H1 (cell line): ENCODE measurements at regions not wholly inside any gene's neighbourhood (a gene's known extent, or its start where the extent isn't known, plus 50 kb on each side); places are given as distances from the start of the nearest gene placed in this dataset.

ENCODE experiments used
- CTCF ChIA-PET: fragments of 300-600 bp; sonication (Branson Sonifier 250); formaldehyde crosslinking; loops from one replicate; lab custom pipeline; 2021; ENCODE audit not compliant: partially characterized antibody; lab: Charles Lee
- POLR2A ChIA-PET: fragments of 300-600 bp; sonication (Branson Sonifier 250); formaldehyde crosslinking; loops from one replicate; lab custom pipeline; 2021; ENCODE audit warnings: inconsistent platforms; ENCODE audit not compliant: partially characterized antibody; lab: Charles Lee
- DNase-seq, 2 experiments: peaks; one replicate each; pipeline versions ENCODE4 v3.0.0 to v3.0.0-alpha.2; 2010 to 2022; ENCODE audit warnings: low spot score in 2 of 2, low read depth in 1 of 2, mixed read lengths in 1 of 2
- FAIRE-seq: peaks from 2 replicates; lab custom pipeline; 2011; peaks lifted over from hg19 to GRCh38; lab: Jason Lieb, UNC
- H2AFZ ChIP-seq: 2 replicates; pipeline ENCODE4 v1.8.1; 2012; ENCODE audit warnings: low read length, inconsistent platforms
- H2AK5ac ChIP-seq: 2 replicates; pipeline ENCODE4 v1.6.1; 2013; ENCODE audit warnings: low read depth, low read length
- H2BK120ac ChIP-seq: replicated peaks from 2 replicates; pipeline ENCODE3; 2013; ENCODE audit warnings: low read depth, low read length, inconsistent platforms
- H2BK12ac ChIP-seq: 2 replicates; pipeline ENCODE4 v1.6.1; 2013; ENCODE audit warnings: low read depth, low read length
- H2BK15ac ChIP-seq: 2 replicates; pipeline ENCODE4 v1.6.1; 2013; ENCODE audit warnings: low read length
- H2BK20ac ChIP-seq: 2 replicates; pipeline ENCODE4 v1.6.1; 2013; ENCODE audit warnings: low read length
- H2BK5ac ChIP-seq: 2 replicates; pipeline ENCODE4 v1.6.1; 2013; ENCODE audit warnings: low read depth, low read length
- H3K14ac ChIP-seq: 2 replicates; pipeline ENCODE4 v1.6.1; 2013; ENCODE audit warnings: inconsistent platforms; ENCODE audit not compliant: insufficient read length
- H3K18ac ChIP-seq: 2 replicates; pipeline ENCODE4 v1.6.1; 2013; ENCODE audit warnings: low read length; ENCODE audit errors: extremely low read depth
- H3K23ac ChIP-seq: 2 replicates; pipeline ENCODE4 v1.6.1; 2013; ENCODE audit warnings: inconsistent platforms; ENCODE audit not compliant: insufficient read length
- H3K23me2 ChIP-seq: 2 replicates; pipeline ENCODE4 v1.6.1; 2013; ENCODE audit warnings: low read depth, low read length
- H3K27ac ChIP-seq: 2 replicates; pipeline ENCODE4 v1.6.1; 2011; ENCODE audit warnings: low read depth, low read length, inconsistent platforms
- H3K27me3 ChIP-seq, 4 experiments: replicated peaks in 1 of 4; 1 replicate in 1 of 4; 2 replicates in 3 of 4; pipeline versions ENCODE4 v1.6.1 to v1.8.1; 2011 to 2013; ENCODE audit warnings: low read length in 3 of 4, mild to moderate bottlenecking in 3 of 4, inconsistent platforms in 2 of 4, mixed read lengths in 2 of 4, moderate library complexity in 1 of 4; ENCODE audit not compliant: control insufficient read depth in 3 of 4, insufficient read depth in 3 of 4; ENCODE audit errors: extremely low read depth in 1 of 4
- H3K36me3 ChIP-seq, 4 experiments: 2 replicates each; pipeline versions ENCODE4 v1.6.1 to v1.8.1; 2011 to 2013; ENCODE audit warnings: mild to moderate bottlenecking in 4 of 4, low read length in 3 of 4, moderate library complexity in 2 of 4, control low read depth in 1 of 4, inconsistent platforms in 1 of 4; ENCODE audit not compliant: insufficient read depth in 4 of 4, control insufficient read depth in 2 of 4
- H3K4ac ChIP-seq: replicated peaks from 2 replicates; pipeline ENCODE3; 2013; ENCODE audit warnings: low read length, low read depth, mixed read lengths, inconsistent platforms; ENCODE audit not compliant: insufficient read length
- H3K4me1 ChIP-seq, 4 experiments: replicated peaks in 1 of 4; 1 replicate in 1 of 4; 2 replicates in 3 of 4; pipeline versions ENCODE4 v1.6.1 to v1.8.1; 2011 to 2013; ENCODE audit warnings: low read length in 3 of 4, inconsistent platforms in 2 of 4, mixed read lengths in 1 of 4; ENCODE audit not compliant: insufficient read depth in 4 of 4, control insufficient read depth in 3 of 4
- H3K4me2 ChIP-seq, 2 experiments: 2 replicates each; pipeline versions ENCODE4 v1.6.1 to v1.8.1; 2011 to 2013; ENCODE audit warnings: low read depth in 2 of 2, low read length in 2 of 2, control low read depth in 1 of 2, inconsistent platforms in 1 of 2, mild to moderate bottlenecking in 1 of 2; ENCODE audit not compliant: insufficient read depth in 1 of 2
- H3K4me3 ChIP-seq, 4 experiments: fragments of 200-600, 300-600 bp in 1 of 4; sonication (generic), shearing (Covaris generic), sonication (Bioruptor Twin) in 1 of 4; 2 replicates each; pipeline versions ENCODE4 v1.5.1 to v1.8.1; 2011 to 2016; ENCODE audit warnings: low read length in 4 of 4, low read depth in 3 of 4, control low read depth in 2 of 4, inconsistent platforms in 2 of 4, mild to moderate bottlenecking in 2 of 4, mixed read lengths in 1 of 4, moderate library complexity in 1 of 4; ENCODE audit not compliant: insufficient read depth in 2 of 4; ENCODE audit errors: extremely low read depth in 1 of 4
- H3K56ac ChIP-seq: replicated peaks from 2 replicates; pipeline ENCODE3; 2013; ENCODE audit warnings: low read depth, mild to moderate bottlenecking, mixed read lengths, low read length, inconsistent platforms; ENCODE audit not compliant: insufficient read length
- H3K79me1 ChIP-seq: 2 replicates; pipeline ENCODE4 v1.6.1; 2013; ENCODE audit warnings: low read depth, low read length, control low read depth
- H3K79me2 ChIP-seq, 2 experiments: 2 replicates each; pipeline versions ENCODE4 v1.6.1 to v1.8.1; 2012 to 2013; ENCODE audit warnings: low read length in 2 of 2, mild to moderate bottlenecking in 2 of 2, inconsistent platforms in 1 of 2; ENCODE audit not compliant: insufficient read depth in 2 of 2, control insufficient read depth in 1 of 2
- H3K9ac ChIP-seq, 4 experiments: replicated peaks in 1 of 4; 1 replicate in 1 of 4; 2 replicates in 3 of 4; pipeline versions ENCODE4 v1.6.1 to v1.8.1; 2011 to 2013; ENCODE audit warnings: low read depth in 3 of 4, low read length in 3 of 4, control low read depth in 2 of 4, mild to moderate bottlenecking in 2 of 4, moderate library complexity in 2 of 4, inconsistent platforms in 1 of 4; ENCODE audit errors: extremely low read depth in 1 of 4
- H3K9me3 ChIP-seq, 2 experiments: 2 replicates each; pipeline versions ENCODE4 v1.6.1 to v1.8.1; 2012 to 2013; ENCODE audit warnings: mild to moderate bottlenecking in 2 of 2, moderate library complexity in 2 of 2, control low read depth in 1 of 2, inconsistent platforms in 1 of 2, low read depth in 1 of 2, low read length in 1 of 2, mixed read lengths in 1 of 2; ENCODE audit not compliant: insufficient read depth in 2 of 2
- H4K20me1 ChIP-seq, 2 experiments: replicated peaks in 1 of 2; 2 replicates each; pipeline versions ENCODE3 to v1.8.1; 2011 to 2013; ENCODE audit warnings: inconsistent platforms in 2 of 2, low read length in 2 of 2, mild to moderate bottlenecking in 1 of 2; ENCODE audit not compliant: insufficient read depth in 2 of 2, control insufficient read depth in 1 of 2
- H4K5ac ChIP-seq: 2 replicates; pipeline ENCODE4 v1.6.1; 2013; ENCODE audit warnings: low read length, low read depth, mixed read lengths, inconsistent platforms; ENCODE audit not compliant: insufficient read length
- H4K8ac ChIP-seq: 2 replicates; pipeline ENCODE4 v1.8.0; 2013; ENCODE audit warnings: mild to moderate bottlenecking, moderate library complexity, low read length, inconsistent platforms; ENCODE audit not compliant: insufficient read depth; ENCODE audit errors: extremely low read depth
- H4K91ac ChIP-seq: replicated peaks from 2 replicates; pipeline ENCODE3; 2013; ENCODE audit warnings: low read length, mixed read lengths, inconsistent platforms; ENCODE audit not compliant: insufficient read length
- BACH1 ChIP-seq: IDR thresholded peaks from 2 replicates; pipeline ENCODE4 v1.6.1; 2012; ENCODE audit warnings: low read length, improper control_type of control experiment
- CTBP2 ChIP-seq: IDR thresholded peaks from 2 replicates; pipeline ENCODE4 v1.7.0; 2011; ENCODE audit warnings: borderline replicate concordance, mild to moderate bottlenecking, moderate library complexity, mixed read lengths, low read length; ENCODE audit not compliant: insufficient read depth, insufficient read length
- FOSL1 ChIP-seq: IDR thresholded peaks from 2 replicates; pipeline ENCODE4 v1.6.1; 2011; ENCODE audit warnings: mild to moderate bottlenecking, low read depth, low read length, moderate library complexity; ENCODE audit not compliant: insufficient read depth
- KDM4A ChIP-seq: IDR thresholded peaks from one replicate; pipeline ENCODE4 v1.7.1; 2012; ENCODE audit warnings: low read depth, mild to moderate bottlenecking, moderate library complexity, low read length, inconsistent platforms; ENCODE audit not compliant: severe bottlenecking
- RFX5 ChIP-seq: IDR thresholded peaks from 2 replicates; pipeline ENCODE4 v1.6.1; 2011; ENCODE audit warnings: low read depth, low read length, improper control_type of control experiment, borderline replicate concordance
- TBP ChIP-seq: IDR thresholded peaks from 2 replicates; pipeline ENCODE4 v1.6.1; 2011; ENCODE audit warnings: low read depth, low read length, improper control_type of control experiment
- WGBS, 2 experiments: shearing (Covaris generic) in 1 of 2; methylation state at CpG; one replicate each; pipeline versions ENCODE4 v1.1.6 to v1.1.7; 2013 to 2015; ENCODE audit warnings: low lambda C conversion rate in 2 of 2, mixed read lengths in 2 of 2, inconsistent platforms in 1 of 2, low coverage in 1 of 2, missing lambda C conversion rate in 1 of 2; ENCODE audit not compliant: insufficient replicate concordance in 2 of 2, insufficient coverage in 1 of 2, insufficient read length in 1 of 2; ENCODE audit errors: extremely low coverage in 1 of 2, missing lambda C conversion rate in 1 of 2; 5-methylcytosine and 5-hydroxymethylcytosine counted together

DNA sequence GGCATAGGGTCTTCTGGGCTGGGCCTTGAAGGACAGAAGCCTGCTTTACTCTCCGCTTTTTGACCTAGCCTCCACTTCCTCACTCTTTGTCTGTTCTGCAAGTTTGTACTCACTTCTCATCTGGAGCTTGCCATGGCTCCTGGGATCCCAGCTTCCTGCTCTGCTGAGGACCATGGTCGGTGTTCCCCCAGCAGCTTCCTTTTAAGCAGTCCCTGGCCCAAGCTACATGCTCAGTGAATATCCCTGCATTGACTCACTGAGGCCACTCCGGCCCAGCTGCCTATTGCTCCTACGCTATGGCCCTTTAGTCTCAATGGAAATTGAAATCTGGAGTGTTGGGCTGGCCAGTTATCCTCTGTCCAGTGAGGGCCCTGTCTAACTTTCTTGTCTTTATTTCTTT lies 427.7 kb downstream of the RPS24 start:
- H3K23me2 ChIP-seq = no peaks in the 10 kb centered on the region; the same call in 1 of the 2 replicates
- no peak overlapping the region for H4K91ac ChIP-seq
- H3K4me2 ChIP-seq = no peak overlapping the region
- H4K5ac ChIP-seq = no peak overlapping the region
- FAIRE-seq (no peak), DNase-seq (no peak)
- no peaks in the 10 kb centered on the region for H4K20me1 ChIP-seq
- H2BK120ac ChIP-seq = no peak overlapping the region
- H3K9ac ChIP-seq = no peak overlapping the region
- no peak overlapping the region for H3K4me3 ChIP-seq
- no peak overlapping the region for H4K8ac ChIP-seq
- H3K79me1 ChIP-seq = no peaks in the 10 kb centered on the region
- no peak overlapping the region for H2BK15ac ChIP-seq
- no peaks in the 10 kb centered on the region for H3K79me2 ChIP-seq
- WGBS, 2 experiments = 98% methylated on average over 4 of the region's 4 CpGs; no CpG with 5 or more reads in 1 of the 2 experiments
- ChIA-PET POLR2A (no interaction called here), CTCF (no interaction called here)
- H3K27ac ChIP-seq = no peak overlapping the region
- no peak overlapping the region for H2BK20ac ChIP-seq
- no peak overlapping the region for H3K4ac ChIP-seq
- no peaks in the 10 kb centered on the region for H3K9me3 ChIP-seq
- peaks cover 0 to 7% (median 3%) of the 10 kb centered on the region in 4 experiments; a peak in 4 of 7 replicates for H3K4me1 ChIP-seq
- no peak overlapping the region for H2AK5ac ChIP-seq
- no peak overlapping the region for H2BK12ac ChIP-seq
- no peak overlapping the region for H3K18ac ChIP-seq
- H3K56ac ChIP-seq = no peak overlapping the region
- H3K23ac ChIP-seq = no peak overlapping the region
- H3K27me3 ChIP-seq = no peaks in the 10 kb centered on the region
- H2AFZ ChIP-seq = no peak overlapping the region
- H3K36me3 ChIP-seq = no peaks in the 10 kb centered on the region
- H3K14ac ChIP-seq = no peak overlapping the region
- no peak overlapping the region for H2BK5ac ChIP-seq
- TF ChIP-seq BACH1 = no peak
- no peak for TF ChIP-seq RFX5
- TF ChIP-seq FOSL1 = no peak
- TF ChIP-seq TBP = no peak
- TF ChIP-seq KDM4A = no peak
- TF ChIP-seq CTBP2 = no peak
